Peyer's patch (tissue), 4 donors: ENCODE measurements at regions not wholly inside any gene's neighbourhood (a gene's known extent, or its start where the extent isn't known, plus 50 kb on each side); places are given as distances from the start of the nearest gene placed in this dataset.

ENCODE experiments used
- CTCF ChIP-seq, 6 experiments: fragments of 450-650 bp in 4 of 6; fragments of 200-600 bp in 2 of 6; sonication (generic) in 1 of 6; IDR thresholded peaks; one replicate each; pipeline ENCODE4 v1.5.1; 2017 to 2019; ENCODE audit warnings: antibody characterized with exemption in 6 of 6, mild to moderate bottlenecking in 3 of 6, moderate library complexity in 1 of 6
- POLR2A ChIP-seq, 2 donors: fragments of 450-650 bp; IDR thresholded peaks; one replicate each; pipeline ENCODE4 v1.5.1; 2017; ENCODE audit warnings: antibody characterized with exemption in 2 of 2, mild to moderate bottlenecking in 2 of 2, moderate library complexity in 2 of 2

DNA sequence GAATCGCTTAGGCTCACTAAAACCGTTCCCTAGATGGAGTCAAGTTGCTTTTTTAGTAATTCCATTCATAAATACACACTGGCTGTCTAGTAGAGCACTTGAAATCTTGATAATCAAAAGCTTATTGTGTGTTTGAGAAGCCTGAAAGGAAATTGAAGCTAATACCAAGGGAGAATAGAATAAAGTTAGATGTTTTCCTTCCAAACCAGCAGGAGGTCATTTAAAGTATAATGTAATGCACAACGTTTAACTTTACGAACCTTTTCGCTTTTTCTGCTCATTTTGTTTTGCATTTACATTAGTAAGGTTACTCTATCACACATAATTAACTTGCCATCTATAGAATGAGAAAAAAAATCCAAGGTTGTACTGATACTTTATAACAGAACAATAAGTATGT is 440.9 kb downstream of the NKX6-1 start:
- TF ChIP-seq CTCF (IDR thresholded peaks at IDR 0.05) (no peak), POLR2A (IDR thresholded peaks at IDR 0.05) (no peak)
